ENCODE measurements at regions not wholly inside any gene's neighbourhood (a gene's known extent, or its start where the extent isn't known, plus 50 kb on each side); places are given as distances from the start of the nearest gene placed in this dataset.
A peak's percentile ranks its signal among the peaks of the same experiment; 100 is the strongest.

DNA sequence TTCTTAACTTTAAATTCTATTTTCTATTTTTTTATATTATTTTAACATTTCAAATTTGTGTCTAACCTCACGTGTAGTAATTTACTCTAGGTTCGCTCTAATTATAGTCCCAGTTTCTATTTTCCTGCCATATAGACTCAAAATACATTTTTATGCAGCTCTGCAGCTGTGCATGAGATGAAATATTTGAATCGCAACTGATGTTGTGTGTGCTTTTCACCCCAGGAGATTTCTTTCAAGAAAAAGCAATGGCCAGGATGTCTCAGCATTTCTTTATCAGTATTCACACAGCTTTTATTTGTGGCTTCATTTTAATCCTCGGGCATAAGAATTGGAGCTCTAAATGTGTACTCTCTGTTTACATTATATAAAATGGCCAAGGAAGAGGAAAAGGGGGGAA is 157.6 kb downstream of the HDGFL1 start:
- H2AK5ac ChIP-seq (ENCODE audit: low read length, severe bottlenecking), result no peak overlapping the region
- no peaks in the 10 kb centered on the region for H3K27me3 ChIP-seq (ENCODE audit: control insufficient read depth in 1 of 2, insufficient read depth in 1 of 2, low read length in 2 of 2)
- no peak overlapping the region for H3K27ac ChIP-seq (ENCODE audit: low read length, poor library complexity, severe bottlenecking)
- no peak overlapping the region for H3K4ac ChIP-seq (ENCODE audit: low read depth in 1 of 2, low read length in 2 of 2)
- H3K4me3 ChIP-seq (ENCODE audit: insufficient read depth in 1 of 2, low read depth in 1 of 2, low read length in 2 of 2), result no peak overlapping the region
- H3K4me1 ChIP-seq (ENCODE audit: control insufficient read depth, insufficient read depth, low read depth, low read length), result no peaks in the 10 kb centered on the region
- H3K36me3 ChIP-seq (ENCODE audit: control insufficient read depth in 1 of 2, insufficient read depth in 2 of 2, low read depth in 1 of 2, low read length in 2 of 2), result no peaks in the 10 kb centered on the region
- no peak overlapping the region for H3K18ac ChIP-seq (ENCODE audit: low read depth in 1 of 2, low read length in 2 of 2)
- H3K23ac ChIP-seq (ENCODE audit: low read length in 2 of 2), result no peak overlapping the region
- 100% methylated on average over 1 of the region's 4 CpGs for WGBS
- no peak for DNase-seq
- no peak overlapping the region for H2BK15ac ChIP-seq (ENCODE audit: low read depth, poor library complexity, severe bottlenecking)
- H4K8ac ChIP-seq (ENCODE audit: low read length), result no peak overlapping the region
- H3K14ac ChIP-seq (ENCODE audit: low read length in 2 of 2), result no peak overlapping the region
- no peak overlapping the region for H2BK12ac ChIP-seq (ENCODE audit: low read length in 2 of 2)
- H3K9ac ChIP-seq (ENCODE audit: low read length), result no peak overlapping the region
- H2AFZ ChIP-seq (ENCODE audit: low read depth, low read length), result no peak overlapping the region
- no peak overlapping the region for H2BK5ac ChIP-seq (ENCODE audit: low read depth, low read length, poor library complexity, severe bottlenecking)
- H2BK120ac ChIP-seq (ENCODE audit: low read depth, low read length), result no peak overlapping the region
- no peaks in the 10 kb centered on the region for H3K79me1 ChIP-seq (replicated peaks; ENCODE audit: low read length, poor library complexity, severe bottlenecking)
- peaks cover 25% of the 10 kb centered on the region for H3K9me3 ChIP-seq (ENCODE audit: control insufficient read depth, low read length)
- H4K91ac ChIP-seq (ENCODE audit: low read length), result no peak overlapping the region
- no peak overlapping the region for H3K4me2 ChIP-seq (ENCODE audit: low read length, poor library complexity, severe bottlenecking)

GRCh38 chr6:22727710-22728109 is 158.3 kb downstream of the HDGFL1 start:
- Histone ChIP-seq H3K4me2 (ENCODE audit: low read length, poor library complexity, severe bottlenecking) (no peak overlapping the region), H3K23ac (ENCODE audit: low read length in 2 of 2) (no peak overlapping the region), H3K4me1 (ENCODE audit: control insufficient read depth, insufficient read depth, low read depth, low read length) (no peaks in the 10 kb centered on the region), H3K27me3 (ENCODE audit: control insufficient read depth in 1 of 2, insufficient read depth in 1 of 2, low read length in 2 of 2) (no peaks in the 10 kb centered on the region), H2BK15ac (ENCODE audit: low read depth, poor library complexity, severe bottlenecking) (no peak overlapping the region), H3K36me3 (ENCODE audit: control insufficient read depth in 1 of 2, insufficient read depth in 2 of 2, low read depth in 1 of 2, low read length in 2 of 2) (no peaks in the 10 kb centered on the region), H2BK12ac (ENCODE audit: low read length in 2 of 2) (no peak overlapping the region), H3K18ac (ENCODE audit: low read depth in 1 of 2, low read length in 2 of 2) (no peak overlapping the region), H3K27ac (ENCODE audit: low read length, poor library complexity, severe bottlenecking) (no peak overlapping the region), H4K91ac (ENCODE audit: low read length) (no peak overlapping the region), H3K4me3 (ENCODE audit: insufficient read depth in 1 of 2, low read depth in 1 of 2, low read length in 2 of 2) (no peak overlapping the region), H2BK5ac (ENCODE audit: low read depth, low read length, poor library complexity, severe bottlenecking) (no peak overlapping the region), H2AK5ac (ENCODE audit: low read length, severe bottlenecking) (no peak overlapping the region), H3K4ac (ENCODE audit: low read depth in 1 of 2, low read length in 2 of 2) (no peak overlapping the region), H3K9me3 (ENCODE audit: control insufficient read depth, low read length) (peaks cover 20% of the 10 kb centered on the region), H3K14ac (ENCODE audit: low read length in 2 of 2) (no peak overlapping the region), H2AFZ (ENCODE audit: low read depth, low read length) (no peak overlapping the region), H4K8ac (ENCODE audit: low read length) (no peak overlapping the region), H2BK120ac (ENCODE audit: low read depth, low read length) (no peak overlapping the region), H3K9ac (ENCODE audit: low read length) (no peak overlapping the region), H3K79me1 (replicated peaks; ENCODE audit: low read length, poor library complexity, severe bottlenecking) (no peaks in the 10 kb centered on the region)
- WGBS, result 15% methylated on average over 4 of the region's 6 CpGs
- peak; percentile 72 for DNase-seq

DNA sequence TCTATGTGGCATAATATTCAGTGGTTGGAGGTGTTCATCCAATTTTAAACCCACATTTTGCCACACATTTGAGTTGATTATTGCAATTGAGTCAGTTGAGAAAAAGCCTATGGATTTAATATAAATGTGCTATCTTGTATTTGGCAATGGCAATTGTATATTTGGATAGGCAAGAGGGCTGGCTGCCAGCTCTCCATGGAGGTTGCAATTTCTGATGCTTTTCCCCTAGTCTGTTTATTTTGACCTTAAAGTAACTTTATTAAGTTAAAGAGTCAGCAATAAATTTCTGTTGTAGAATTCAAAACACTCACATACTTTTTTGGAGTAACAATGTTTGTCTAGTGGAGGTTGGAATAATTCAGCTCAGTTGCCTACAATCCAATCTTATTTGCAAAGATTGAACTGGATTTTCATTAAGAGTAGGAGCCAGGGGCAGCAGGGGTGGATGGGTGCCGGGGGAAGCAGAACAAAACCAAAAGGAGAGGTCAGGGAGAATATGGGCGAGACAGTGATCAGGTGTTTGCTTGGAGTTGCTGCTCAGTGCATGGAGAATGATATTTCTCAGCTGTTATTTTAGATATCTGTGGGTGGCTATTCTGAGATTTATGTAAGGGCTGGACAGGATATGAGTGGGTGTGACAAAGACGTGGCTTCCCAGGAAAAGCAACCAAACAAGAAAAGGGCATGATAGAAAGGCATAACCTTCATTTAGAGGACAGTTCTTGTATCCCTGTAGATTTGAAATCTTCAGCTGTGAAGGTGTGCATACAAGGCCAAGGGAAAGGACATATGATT is 163.0 kb downstream of the HDGFL1 start:
- Histone ChIP-seq H2AFZ (ENCODE audit: low read depth, low read length) (no peak overlapping the region), H3K4me3 (ENCODE audit: insufficient read depth in 1 of 2, low read depth in 1 of 2, low read length in 2 of 2) (no peak overlapping the region), H3K23ac (ENCODE audit: low read length in 2 of 2) (no peak overlapping the region), H2BK12ac (ENCODE audit: low read length in 2 of 2) (no peak overlapping the region), H3K14ac (ENCODE audit: low read length in 2 of 2) (no peak overlapping the region), H3K4me1 (ENCODE audit: control insufficient read depth, insufficient read depth, low read depth, low read length) (no peaks in the 10 kb centered on the region), H3K79me1 (replicated peaks; ENCODE audit: low read length, poor library complexity, severe bottlenecking) (no peaks in the 10 kb centered on the region), H4K91ac (ENCODE audit: low read length) (no peak overlapping the region), H3K9ac (ENCODE audit: low read length) (no peak overlapping the region), H3K27ac (ENCODE audit: low read length, poor library complexity, severe bottlenecking) (no peak overlapping the region), H2BK15ac (ENCODE audit: low read depth, poor library complexity, severe bottlenecking) (no peak overlapping the region), H3K36me3 (ENCODE audit: control insufficient read depth in 1 of 2, insufficient read depth in 2 of 2, low read depth in 1 of 2, low read length in 2 of 2) (no peaks in the 10 kb centered on the region), H3K4ac (ENCODE audit: low read depth in 1 of 2, low read length in 2 of 2) (no peak overlapping the region), H3K9me3 (ENCODE audit: control insufficient read depth, low read length) (no peaks in the 10 kb centered on the region), H3K18ac (ENCODE audit: low read depth in 1 of 2, low read length in 2 of 2) (no peak overlapping the region), H3K27me3 (ENCODE audit: control insufficient read depth in 1 of 2, insufficient read depth in 1 of 2, low read length in 2 of 2) (no peaks in the 10 kb centered on the region), H4K8ac (ENCODE audit: low read length) (no peak overlapping the region), H3K4me2 (ENCODE audit: low read length, poor library complexity, severe bottlenecking) (no peak overlapping the region), H2BK120ac (ENCODE audit: low read depth, low read length) (no peak overlapping the region), H2BK5ac (ENCODE audit: low read depth, low read length, poor library complexity, severe bottlenecking) (no peak overlapping the region), H2AK5ac (ENCODE audit: low read length, severe bottlenecking) (no peak overlapping the region)
- 70% methylated on average over 3 of the region's 3 CpGs for WGBS
- no peak for DNase-seq

- DNase-seq, result no peak
- Histone ChIP-seq H2BK12ac (ENCODE audit: low read length in 2 of 2) (no peak overlapping the region), H3K18ac (ENCODE audit: low read depth in 1 of 2, low read length in 2 of 2) (no peak overlapping the region), H4K91ac (ENCODE audit: low read length) (no peak overlapping the region), H3K4ac (ENCODE audit: low read depth in 1 of 2, low read length in 2 of 2) (no peak overlapping the region), H3K36me3 (ENCODE audit: control insufficient read depth in 1 of 2, insufficient read depth in 2 of 2, low read depth in 1 of 2, low read length in 2 of 2) (no peaks in the 10 kb centered on the region), H3K4me1 (ENCODE audit: control insufficient read depth, insufficient read depth, low read depth, low read length) (no peaks in the 10 kb centered on the region), H3K4me2 (ENCODE audit: low read length, poor library complexity, severe bottlenecking) (no peak overlapping the region), H4K8ac (ENCODE audit: low read length) (no peak overlapping the region), H3K4me3 (ENCODE audit: insufficient read depth in 1 of 2, low read depth in 1 of 2, low read length in 2 of 2) (no peak overlapping the region), H3K79me1 (replicated peaks; ENCODE audit: low read length, poor library complexity, severe bottlenecking) (no peaks in the 10 kb centered on the region), H3K23ac (ENCODE audit: low read length in 2 of 2) (no peak overlapping the region), H3K9me3 (ENCODE audit: control insufficient read depth, low read length) (no peaks in the 10 kb centered on the region), H2AFZ (ENCODE audit: low read depth, low read length) (no peak overlapping the region), H3K27me3 (ENCODE audit: control insufficient read depth in 1 of 2, insufficient read depth in 1 of 2, low read length in 2 of 2) (no peaks in the 10 kb centered on the region), H3K27ac (ENCODE audit: low read length, poor library complexity, severe bottlenecking) (no peak overlapping the region), H3K14ac (ENCODE audit: low read length in 2 of 2) (no peak overlapping the region), H3K9ac (ENCODE audit: low read length) (no peak overlapping the region), H2BK120ac (ENCODE audit: low read depth, low read length) (no peak overlapping the region), H2AK5ac (ENCODE audit: low read length, severe bottlenecking) (no peak overlapping the region), H2BK5ac (ENCODE audit: low read depth, low read length, poor library complexity, severe bottlenecking) (no peak overlapping the region), H2BK15ac (ENCODE audit: low read depth, poor library complexity, severe bottlenecking) (no peak overlapping the region)
- 94% methylated on average over 3 of the region's 3 CpGs for WGBS
These were observed 167.4 kb downstream of the HDGFL1 start for GRCh38 chr6:22736740-22737139.
